NOMO-1 (cell line): ENCODE measurements at regions not wholly inside any gene's neighbourhood (a gene's known extent, or its start where the extent isn't known, plus 50 kb on each side); places are given as distances from the start of the nearest gene placed in this dataset.

ENCODE experiments used
- DNase-seq, 2 experiments: peaks; one replicate each; lab custom pipeline; 2025; ENCODE audit not compliant: unreplicated experiment in 2 of 2; lab: John Stamatoyannopoulos, UW

DNA sequence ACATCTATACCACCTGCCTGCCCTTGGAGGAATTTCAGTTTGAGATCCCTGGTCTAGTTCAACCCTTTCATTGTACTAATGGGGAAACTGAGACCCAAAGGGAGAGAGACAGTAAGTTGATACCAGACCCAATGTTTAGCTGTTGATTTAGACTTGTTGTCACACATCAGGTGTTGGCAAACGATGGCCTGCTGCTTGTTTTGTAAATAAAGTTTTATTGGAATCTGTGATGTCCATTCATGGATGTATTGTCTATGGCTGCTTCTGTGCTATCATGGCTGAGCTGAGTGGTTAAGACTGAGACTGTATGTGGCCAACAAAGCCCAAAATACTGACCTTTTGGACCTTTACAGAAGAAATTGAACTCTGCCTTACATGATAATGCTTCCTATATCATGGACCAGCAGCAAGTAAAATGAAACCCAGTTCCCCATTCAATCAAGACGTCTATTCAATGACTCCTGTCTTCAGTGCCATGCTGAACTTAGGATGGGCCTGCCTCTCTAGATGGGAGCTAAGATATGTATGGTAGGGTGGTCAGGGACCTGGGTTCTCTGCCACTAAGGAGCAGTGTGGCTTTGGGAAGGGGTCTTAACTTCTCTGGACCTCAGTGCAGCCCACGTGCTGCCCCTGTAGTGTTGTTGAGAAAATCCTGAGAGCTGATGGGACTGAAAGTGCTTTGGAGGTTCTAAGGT, 111.0 kb downstream of the IRX5 start:
- no peak for DNase-seq

DNA sequence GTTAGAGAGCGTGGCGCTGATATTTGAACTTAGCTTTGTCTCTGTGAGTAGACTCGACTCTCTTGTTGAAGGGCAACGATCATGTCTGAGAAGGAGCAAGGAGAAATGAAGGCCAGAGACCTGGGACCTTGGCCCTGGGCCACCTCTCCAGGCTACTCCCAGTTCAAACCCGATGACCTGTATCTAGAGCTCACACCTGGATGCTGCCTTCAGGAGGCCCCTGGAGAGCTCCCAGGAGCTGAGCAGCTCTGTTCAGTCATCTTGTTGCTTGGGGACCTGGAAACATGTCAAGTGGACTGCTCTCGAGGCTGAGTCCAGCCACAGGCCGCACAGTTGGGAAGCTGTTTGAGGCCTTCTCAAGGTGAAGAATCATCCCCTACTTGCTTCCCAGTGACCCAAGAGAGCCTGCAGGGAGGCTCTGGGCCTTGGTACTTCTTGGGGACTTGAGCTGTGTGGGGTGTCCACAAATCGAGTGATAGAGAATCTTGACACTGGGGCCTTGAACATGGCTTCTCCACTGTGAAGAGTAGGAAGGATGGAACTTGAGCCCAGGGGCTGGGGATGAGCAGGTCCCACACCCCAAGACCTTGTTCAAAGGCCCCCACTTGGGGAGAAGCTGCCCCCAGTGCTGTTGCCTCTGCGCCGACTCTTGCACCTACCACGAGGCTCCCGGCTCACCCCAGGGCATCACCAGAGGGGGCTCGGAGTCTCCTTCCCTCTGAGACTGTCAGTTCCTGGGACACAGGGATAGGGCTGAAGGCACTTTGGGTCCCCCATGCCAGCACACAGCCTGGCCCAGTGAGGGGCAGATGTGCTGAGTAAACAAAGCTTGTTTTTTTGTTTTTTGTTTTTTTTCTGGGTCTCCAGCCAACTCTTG, 112.1 kb downstream of the IRX5 start:
- DNase-seq, result no peak

DNA sequence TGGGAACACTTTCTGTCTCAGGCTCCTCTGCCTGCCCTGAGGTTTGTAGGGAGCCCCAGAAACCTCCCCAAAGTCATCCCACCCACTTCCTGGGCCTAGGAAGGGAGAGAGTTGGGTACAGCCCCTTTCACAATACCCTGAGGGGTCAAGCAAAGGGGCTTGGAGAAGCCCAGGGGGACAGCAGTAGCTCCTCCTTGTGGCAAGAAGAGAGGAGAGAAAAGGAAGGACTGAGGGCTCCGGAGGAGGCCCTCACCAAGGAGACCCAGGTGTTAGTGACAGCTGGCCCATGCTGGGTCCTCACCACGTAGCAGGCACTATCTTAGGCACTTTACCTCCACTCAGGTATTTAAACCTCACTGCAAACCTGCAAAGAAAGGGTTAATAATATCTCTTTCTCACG, 112.8 kb downstream of the IRX5 start:
- no peak for DNase-seq

DNA sequence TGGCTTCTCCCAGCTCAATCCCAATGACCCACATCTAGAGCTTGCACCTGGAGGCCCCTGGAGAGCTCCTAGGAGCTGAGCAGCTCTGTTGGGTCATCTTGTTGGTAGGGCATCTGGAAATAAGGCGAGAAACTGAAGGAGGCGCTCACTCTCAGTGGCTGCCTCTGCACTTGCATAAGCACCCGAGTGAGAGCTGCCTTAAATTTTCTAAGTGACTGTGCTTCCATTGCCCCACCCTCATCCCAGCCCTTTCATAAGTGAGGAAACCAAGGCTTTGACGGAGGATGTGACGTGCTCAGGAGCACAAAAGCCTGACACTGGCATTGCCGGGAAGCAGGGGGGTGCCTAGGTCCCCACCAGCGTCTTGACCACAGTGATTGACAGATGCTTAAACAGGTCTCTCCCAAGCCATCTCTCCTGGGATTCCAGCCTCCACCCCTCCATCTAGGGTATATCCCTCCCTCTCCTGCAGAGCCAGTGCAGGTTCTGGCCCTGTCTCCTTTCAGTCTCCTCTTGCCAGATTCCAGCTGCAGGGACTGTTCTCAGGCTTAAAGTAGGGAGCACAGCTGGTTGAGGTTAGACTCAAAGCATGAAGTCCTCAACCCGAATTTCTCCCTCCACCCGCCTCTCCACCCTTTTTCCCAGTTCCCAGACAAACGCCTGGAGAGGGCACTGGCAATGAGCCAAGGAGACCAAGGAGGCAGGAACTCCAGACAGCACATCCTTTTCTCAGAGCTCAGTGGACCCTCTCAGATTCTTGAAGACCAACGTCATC, 113.7 kb downstream of the IRX5 start:
- no peak for DNase-seq

DNA sequence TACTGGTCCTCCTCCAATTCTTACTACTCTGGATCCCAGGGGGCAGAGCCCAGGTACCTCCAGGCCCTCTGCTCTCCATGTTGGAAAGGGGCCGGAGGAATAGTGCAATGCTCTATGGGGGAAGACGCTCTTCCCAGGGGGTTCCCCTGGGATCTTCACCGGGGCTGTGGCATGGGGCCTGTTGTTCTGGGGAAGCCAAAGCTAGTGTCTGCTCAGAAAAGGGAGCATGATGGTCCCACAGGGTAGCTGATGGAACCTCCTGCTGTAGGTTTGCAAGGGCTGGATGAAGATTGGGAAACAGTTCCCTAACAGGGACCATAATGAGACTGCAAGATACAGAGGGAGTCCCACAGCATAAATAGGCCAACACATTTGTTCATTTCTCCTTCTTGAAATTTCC, 114.7 kb downstream of the IRX5 start:
- DNase-seq, result no peak

DNA sequence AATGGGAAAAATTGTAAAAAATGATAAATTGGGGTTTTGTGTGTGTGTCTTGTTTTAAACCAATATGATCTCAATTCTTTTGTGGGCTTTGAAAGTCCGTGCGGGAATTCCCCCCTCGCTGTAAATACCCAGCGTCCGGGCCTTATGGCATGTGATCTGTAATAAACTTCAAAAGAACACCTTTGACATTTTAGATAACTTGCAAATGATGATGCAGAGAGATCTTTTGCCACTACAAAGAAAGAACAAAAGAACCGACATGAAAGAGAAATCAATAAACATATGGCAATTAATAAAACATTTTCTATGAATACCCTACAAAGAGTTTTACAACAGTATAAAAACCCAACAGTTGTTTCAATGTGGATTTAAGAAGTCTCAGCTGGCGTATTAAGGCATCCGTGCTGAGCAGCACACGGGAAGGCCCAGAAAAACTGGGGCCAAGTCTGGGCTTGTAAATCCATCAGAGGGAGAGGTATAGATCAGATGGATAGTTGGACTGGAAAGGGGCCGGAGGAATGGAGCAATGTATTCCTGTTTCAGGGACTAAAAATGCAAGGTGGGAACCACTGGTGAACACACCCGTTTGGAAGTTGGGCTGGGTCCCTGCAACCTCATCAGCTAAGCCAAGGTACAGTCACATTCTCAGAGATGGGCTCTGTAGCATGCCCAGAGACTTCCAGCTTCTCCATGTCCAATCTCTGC, 115.2 kb downstream of the IRX5 start:
- no peak for DNase-seq

DNA sequence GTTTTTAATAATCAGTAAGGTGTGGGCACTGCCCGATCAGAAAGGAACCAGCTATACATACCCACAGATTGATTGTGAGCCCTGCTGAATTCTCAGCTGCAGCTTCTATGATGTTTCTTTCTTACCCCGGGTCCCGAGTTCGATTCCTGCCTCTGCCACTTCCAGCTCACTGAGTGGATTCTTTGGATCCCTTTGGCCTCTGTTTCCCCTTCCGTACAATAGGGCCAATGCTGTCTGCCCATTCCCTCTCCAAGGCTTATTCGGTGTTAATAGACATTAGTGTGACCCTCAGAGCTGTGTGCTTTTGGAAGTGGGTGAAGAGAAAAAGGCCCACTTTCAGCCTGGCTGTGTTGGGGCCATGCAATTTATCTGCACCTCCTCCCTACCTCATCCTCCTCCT, 115.8 kb downstream of the IRX5 start:
- DNase-seq, result no peak

DNA sequence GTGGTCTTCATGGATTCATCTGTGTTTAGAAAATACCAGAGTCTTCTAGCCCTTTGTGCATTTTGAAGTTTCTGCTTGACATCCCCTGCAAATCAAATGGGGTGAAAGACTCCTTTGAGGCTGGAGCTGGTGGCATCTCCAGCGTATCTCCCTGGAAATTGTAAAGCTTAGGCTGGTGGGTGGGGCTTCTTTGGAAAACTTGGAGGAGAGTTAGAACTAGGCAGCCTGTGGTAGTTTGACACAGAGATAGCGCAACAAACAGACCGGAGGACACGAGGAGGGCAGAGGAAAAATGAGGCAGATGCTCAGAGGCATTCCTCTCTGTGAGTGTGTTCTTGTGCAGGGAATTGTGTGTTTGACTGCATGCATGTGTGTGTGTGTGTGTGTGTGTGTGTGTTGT, 116.3 kb downstream of the IRX5 start:
- no peak for DNase-seq

DNA sequence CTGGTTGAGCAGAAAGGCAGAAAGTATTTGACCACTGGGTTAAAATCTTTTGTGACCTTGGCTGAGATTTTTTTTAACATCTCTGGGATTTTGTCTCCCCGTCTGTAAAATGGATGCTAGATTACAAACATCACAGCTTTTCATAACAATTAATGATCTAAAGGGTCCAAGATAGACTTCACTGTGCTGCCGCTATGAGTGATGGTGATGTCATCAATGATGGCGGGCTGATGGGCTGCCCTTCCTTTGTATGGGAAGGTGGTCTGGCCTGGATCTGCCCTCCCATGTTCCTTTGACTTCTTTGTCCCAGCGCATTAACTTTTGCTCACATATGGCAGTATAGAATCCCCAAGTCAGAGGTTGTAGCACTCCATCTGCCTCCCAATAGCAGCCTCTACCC, 116.7 kb downstream of the IRX5 start:
- DNase-seq, result no peak

DNA sequence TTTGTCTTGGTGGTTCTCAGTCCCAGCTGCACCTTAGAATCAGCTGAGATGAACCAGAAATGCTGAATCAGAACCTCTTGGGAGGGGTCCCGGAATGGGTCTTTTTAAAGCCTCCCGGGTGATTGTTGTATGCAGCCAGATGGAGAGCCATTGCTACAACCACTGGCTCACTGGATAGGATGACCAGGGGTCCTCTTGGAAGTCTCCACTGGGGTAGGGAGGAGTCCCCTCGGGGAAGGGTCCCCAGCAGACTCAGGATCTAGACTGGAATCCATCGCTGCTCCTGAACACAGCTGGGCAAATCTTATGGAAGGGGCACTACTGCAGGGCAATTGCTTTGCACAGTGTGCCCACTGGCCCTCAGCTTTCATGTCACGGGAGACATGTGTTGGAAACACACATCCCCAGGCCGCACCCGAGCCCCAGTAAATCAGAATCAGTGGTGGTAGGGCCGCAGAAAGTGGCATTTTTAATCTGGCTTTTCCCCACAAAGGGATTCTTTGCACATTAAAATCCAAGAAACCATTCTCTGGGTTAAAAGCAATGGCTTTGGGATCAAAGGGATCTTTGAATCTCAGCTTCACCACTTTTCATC, 117.3 kb downstream of the IRX5 start:
- no peak for DNase-seq

DNA sequence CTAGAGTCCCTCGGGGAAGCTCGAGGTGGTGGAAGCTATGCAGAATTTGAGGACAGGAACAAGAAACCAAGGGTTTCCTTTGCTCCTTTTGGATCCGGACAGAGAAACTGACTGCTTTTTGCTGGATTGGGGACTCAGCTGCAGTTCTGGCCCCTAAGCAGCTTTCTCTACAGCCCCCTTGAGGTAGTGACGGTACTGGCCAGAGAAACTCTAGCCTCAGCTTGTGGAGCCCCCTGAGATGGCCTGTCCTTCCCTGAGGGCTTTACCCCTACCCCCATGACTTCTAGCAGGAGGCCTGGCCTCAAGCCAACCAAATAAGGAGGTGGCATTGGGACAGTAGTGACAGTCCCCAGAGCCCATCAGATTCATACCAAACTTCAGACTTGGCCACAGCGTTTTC, 118.1 kb downstream of the IRX5 start:
- no peak for DNase-seq

DNA sequence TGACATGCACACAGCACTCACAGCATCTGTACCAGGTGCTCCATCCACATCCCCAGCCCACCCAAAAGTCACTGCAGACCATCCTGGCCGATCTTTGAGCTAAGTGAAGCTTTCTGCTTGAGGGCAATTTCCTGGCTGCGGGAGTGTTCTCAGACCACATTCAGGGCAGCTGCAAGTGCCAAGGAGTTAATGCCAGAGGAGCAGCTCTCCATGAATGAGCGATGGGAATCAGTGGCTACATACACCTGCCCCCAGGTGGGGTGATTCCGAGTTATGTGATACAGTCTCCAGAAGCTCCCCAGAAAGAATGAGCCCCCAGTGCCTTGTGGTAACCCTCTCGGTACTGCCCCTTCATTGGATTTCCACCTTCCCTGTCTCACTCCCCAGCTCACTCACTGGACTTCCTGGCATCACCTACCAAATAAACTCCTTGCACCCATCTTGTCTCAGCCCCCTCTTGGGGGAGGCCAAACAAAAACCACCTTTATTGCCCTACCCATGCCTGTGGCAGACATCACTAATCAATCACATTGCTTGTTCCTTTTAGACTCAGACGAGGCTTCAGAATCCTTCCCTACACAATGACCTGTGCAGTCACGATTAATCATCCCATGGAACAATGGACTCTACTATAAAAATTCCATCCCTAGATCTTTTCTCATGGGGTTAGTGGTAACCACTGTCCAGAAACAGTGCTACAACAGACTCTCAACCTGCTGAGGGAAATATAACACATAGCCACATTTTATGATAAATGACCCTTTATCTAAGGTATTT, 121.1 kb downstream of the IRX5 start:
- DNase-seq, result no peak

DNA sequence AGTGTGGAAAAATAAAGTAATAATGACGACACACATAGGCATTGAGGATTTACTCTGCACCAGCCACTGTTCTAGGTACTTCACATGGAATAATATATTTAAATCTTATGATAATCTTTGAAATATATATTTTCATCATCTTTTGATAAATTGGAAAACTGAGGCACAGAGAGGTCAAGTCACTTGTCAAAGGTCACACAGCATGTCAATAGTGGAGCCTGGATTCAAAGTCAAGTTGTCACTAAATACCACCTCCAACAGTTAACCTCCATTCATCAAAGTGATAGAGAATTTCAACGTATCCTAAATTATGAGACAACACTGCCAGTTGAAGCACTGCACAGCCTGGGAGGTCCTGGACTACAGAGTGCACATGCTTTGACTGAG, 121.7 kb downstream of the IRX5 start:
- no peak for DNase-seq

DNA sequence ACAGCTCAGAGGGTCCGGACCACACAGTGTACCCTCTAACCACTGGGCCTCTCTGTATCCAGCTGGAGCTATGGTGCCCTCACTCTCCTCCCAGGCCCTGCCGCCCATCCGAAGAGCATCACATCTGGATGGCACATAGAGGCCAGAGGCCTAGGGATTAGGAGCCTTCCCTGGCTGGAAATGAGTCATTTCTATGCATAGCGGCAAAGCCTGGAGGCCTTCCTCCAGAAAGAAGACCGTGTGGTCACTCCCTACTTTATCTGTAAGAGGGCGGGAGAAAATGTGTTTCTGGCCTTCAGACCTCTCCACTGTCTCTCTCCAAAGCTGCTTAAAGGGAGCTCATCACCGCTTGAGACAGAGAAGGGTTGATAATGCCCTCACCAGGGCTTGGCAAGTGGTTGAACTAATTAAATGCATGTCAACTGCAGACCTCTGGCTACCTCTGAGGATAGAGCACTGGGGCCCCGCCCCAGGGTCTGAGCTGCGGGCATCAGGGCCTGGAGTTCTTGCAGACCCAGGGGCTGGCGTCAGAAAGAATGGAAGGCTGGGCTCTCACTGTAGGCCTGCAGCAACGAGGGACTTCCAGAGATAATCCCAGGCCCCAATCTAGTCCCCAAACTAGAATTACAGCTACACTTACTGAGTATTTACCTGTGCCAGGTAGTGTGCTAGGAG, 122.2 kb downstream of the IRX5 start:
- no peak for DNase-seq

DNA sequence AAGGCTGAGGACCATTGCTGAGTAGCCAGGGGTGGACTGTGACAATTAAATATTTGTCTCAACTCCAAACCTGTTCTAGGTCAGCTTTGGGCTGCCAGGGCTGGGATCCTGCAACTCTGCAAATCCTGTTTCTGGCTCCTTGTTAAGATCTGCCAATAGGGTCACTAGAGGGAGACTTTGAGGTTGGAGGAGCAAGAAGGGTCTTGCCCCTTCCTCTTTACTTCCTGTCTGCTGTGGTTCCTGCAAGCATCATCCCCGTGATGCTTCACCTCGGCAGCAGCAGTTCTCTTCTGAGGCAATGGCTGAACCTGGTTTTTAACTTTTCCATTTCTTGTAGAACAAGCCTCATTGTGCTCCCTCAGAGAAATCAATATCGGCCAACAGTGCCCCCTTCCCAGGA, 124.6 kb downstream of the IRX5 start:
- DNase-seq, result no peak

DNA sequence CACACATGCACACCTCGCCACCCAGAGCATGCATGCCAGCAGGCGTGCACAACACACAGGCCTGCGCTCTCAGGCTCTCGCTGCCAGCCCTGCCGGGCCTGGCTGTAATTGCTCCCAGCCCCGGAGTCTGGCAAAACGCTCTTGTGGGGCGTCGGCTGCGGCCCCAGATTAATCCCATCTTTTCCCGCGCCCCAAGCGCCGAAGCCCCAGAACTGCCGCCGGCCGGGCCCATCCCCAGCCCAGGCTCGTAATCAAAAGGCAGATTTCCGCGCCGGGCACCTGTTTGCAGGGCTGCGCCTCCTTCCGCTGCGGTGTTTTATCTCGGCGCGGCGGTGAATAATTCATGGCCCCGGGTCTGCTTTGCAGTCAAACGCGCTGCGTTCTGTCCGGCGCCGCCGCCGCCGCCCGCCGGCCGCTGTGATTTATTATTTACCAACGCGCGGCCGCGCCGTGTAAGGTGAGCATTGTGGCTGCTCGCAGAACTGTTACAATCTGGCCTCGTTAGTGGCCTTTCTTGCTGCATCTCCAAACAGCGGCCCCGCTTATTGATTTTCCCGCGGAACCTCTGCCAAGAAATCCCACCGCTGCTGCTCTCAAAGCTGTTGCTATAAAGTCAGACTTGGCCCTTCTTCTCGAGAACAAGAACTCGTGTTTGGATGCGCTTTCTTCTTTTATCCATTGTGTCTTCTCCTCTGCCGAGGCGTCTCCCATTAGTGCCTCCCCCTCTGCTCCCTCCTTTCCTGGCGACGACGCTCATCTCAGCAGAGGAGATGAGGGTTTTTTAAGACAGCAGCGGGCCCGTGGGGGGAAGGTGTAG, 126.1 kb downstream of the IRX5 start:
- no peak for DNase-seq

DNA sequence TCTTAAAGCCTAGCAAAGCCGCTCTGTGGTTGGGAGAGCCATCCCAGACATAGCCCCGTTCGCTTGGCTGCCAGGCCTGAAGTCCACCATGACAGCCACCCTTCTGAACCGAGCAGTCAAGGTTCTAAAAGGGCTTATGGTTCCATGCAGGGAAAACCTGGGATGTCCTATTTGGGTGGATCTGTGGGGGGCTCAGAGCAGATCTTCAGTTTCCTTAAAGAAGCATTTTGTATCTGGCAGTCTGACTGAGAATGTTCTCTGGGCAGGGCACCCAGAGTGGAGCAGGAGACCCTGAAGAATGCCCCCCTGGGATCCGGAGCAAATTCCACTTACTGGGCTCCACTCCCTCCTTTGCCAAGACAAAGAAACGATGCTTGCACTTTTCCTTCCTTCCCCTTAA, 127.2 kb downstream of the IRX5 start:
- DNase-seq, result no peak

DNA sequence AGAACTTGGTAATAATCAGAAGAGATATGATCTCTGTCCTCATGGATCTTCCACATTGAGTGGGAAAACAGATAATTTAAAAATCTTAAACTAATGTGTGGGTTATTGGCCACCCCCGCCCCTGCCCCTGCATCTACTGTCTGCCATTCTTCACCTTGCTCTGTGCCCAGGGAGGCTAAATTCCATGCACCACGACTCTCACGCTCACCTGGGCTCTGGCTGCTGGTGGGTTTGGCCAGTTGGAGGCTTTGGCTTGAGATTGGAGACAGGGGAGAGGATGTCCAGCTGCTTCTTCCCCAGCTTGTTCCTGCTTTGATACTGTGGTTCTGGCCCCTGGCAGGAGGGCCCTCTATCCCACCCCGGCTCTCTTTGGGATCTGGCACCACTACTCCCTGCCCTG, 127.9 kb downstream of the IRX5 start:
- DNase-seq, result no peak

DNA sequence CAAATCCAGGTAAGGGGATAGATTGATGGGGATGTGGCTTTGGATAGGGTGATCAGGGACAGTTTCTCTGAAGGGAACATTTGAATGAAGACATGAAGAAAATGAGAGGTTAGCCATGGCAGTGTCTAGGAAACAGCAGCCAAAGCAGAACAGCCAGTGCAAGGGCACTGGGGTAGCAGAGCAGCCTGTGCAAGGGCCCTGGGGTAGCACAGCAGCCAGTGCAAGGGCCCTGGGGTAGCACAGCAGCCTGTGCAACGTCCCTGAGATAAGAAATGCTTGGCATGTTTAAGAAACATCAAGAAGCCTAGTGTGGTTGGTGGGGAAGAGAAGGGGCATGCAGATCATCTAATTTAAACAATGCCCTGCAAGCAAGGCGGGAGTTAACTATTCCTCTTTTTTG, 128.5 kb downstream of the IRX5 start:
- DNase-seq, result no peak
